Hippocampal formation (tissue), 2 donors: ENCODE measurements at regions not wholly inside any gene's neighbourhood (a gene's known extent, or its start where the extent isn't known, plus 50 kb on each side); places are given as distances from the start of the nearest gene placed in this dataset.
"Not testable (repeated sequence)": the region's sequence is repeated elsewhere in the genome, so short reads cannot be mapped to it uniquely, and the experiment has no call there.

Source experiments
- DNase-seq, 2 donors: peaks; one replicate each; lab custom pipeline; 2025; lab: John Stamatoyannopoulos, UW

DNA sequence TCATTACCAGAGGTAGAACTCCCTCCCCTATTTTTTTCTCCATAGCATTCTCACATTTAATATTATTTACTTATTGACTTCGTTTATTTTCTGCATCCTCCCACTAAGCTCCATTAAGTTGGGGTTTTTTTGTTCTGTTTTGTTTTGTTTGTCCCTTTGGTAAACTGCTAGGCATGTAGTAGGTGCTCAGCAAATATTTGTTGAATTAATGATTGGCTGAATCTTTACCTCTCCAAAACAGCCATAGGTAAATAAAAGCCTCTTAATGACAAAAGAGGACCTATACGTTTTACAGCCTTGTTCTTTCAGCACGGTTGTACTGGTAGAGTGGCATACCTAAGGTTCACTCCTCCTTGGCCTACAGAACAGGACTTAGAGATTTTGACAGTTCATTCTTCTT, 52.0 kb downstream of the PRORP start:
- no peak for DNase-seq

DNA sequence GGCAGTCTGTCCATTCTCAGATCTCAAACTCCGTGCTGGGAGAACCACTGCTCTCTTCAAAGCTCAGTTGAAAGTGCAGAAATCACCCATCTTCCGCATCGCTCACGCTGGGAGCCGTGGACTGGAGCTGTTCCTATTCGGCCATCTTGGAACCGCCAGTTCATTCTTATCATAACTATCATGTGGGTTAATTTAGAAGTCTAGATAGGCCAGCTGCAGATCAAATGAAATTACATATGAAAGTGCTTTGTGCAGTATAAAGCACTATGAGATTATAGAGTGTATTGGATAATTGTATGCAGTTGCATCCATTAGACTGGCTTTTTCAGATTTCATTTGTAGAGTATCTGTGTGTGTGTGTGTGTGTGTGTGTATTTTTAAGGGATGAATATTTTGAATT, 57.8 kb downstream of the PRORP start:
- no peak for DNase-seq

DNA sequence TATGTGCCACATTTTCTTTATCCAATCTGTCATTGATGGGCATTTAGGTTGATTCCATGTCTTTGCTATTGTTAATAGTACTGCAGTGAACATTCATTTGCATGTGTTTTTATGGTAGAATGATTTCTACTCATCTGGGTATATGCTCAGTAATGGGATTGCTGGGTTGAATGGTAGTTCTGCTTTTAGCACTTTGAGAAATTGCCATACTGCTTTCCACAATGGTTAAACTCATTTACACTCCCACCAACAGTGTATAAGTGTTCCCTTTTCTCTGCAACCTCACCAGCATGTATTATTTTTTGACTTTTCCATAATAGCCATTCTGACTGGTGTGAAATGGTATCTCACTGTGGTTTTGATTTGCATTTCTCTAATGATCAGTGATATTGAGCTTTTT, 62.5 kb downstream of the PRORP start:
- not testable (repeated sequence) for DNase-seq

DNA sequence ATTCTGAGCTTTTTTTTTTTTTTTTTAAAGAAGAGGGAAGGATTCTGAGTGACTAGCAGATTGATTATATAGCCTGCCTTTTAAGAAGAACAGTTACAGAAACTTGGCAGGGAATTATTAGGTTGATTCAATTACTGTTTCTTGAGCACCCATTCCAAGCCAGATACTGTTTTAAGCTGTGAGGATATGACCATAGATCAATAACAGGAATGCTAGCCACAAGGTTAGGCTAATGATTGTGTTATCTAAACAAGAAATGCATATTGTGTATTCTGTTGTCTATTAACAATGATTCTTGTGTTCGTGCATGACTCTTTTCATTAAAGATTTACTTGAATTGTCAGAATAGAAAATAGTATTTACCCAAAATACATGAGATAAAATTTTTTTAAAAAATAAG, 67.1 kb downstream of the PRORP start:
- DNase-seq: no peak

DNA sequence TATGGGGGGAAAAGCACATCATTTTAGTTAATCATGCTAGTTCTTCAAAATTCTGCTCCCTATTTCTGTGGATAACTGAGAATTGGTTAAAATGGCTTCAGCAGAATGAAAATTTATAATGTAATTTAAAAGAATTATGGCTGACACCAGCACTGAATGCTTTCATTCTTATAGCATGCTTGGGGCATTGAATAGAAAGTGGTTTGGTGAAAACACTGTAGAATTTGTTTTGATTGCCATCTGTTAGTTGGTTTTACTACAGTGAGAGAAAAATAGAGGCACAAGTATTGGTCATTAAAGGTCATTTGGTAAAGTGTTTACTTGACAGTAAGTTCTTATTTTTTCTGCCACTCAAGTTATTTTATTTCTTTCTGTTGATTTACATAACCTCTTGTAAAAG, 70.8 kb downstream of the PRORP start:
- DNase-seq: no peak

DNA sequence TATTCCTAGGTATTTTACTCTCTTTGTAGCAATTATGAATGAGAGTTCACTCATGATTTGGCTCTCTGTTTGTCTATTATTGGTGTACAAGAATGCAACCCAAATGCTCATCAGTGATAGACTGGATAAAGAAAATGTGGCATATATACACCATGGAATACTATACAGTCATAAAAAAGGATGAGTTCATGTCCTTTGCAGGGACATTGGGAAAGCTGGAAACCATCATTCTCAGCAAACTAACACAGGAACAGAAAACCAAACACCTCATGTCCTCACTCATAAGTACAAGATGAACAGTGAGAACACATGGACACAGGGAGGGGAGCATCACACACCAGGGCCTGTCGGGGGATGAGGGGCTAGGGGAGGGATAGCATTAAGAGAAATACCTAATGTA, 71.8 kb downstream of the PRORP start:
- DNase-seq: not testable (repeated sequence)

DNA sequence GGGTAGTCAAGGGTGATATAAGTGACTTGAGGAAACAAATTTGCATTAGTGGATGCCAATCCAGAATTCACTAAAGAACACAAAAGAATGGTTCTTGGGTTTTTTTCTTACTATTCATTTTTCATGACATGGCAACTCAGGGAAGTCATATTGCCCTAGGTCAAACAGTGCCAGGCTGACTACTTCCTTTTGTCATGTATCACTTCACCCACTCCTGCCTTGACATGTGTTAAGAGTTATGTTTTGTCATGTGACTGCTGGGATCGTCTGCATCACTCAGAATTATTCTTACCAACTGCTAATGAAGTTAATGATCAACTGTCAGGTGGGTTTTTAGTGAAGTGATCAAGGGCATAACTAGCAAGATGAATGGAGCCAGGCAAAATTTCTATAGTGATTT, 74.2 kb downstream of the PRORP start:
- DNase-seq: no peak

DNA sequence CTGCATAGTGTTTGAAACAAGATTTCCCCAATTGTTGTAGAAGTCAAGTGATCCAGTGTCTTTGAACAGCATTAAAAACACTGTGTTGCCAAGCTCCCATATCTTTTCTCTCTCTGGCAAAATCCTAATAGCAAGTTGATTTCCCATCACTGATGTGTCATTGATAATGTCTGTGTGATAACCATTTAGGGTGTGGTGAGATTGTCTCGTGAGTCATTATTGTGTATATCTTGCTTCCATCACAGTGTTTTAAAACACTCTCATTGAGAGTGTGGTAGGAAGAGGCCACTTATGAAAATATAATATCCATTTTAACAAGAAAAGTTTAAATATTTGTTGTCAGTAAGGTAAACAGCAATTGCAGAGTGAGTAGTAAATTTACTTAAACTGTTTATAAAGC, 74.7 kb downstream of the PRORP start:
- no peak for DNase-seq

DNA sequence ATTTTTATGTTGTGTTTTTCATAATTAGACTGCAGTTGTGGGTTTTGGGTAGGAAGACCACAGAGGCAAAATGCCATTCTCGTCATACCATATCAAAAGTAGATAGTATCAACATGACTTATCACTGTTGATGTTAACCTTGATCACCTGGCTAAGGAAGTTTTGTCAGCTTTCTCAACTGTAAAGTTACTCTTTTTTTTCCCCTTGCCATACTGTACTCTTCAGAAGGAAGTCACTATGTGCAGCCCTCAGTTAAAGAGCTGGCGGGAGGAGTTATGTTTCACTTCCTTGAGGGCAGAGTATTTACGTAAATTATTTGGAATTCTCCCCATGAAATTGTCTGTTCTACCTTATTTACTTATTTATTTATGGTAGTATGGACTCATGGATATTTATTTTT, 78.7 kb downstream of the PRORP start:
- no peak for DNase-seq

DNA sequence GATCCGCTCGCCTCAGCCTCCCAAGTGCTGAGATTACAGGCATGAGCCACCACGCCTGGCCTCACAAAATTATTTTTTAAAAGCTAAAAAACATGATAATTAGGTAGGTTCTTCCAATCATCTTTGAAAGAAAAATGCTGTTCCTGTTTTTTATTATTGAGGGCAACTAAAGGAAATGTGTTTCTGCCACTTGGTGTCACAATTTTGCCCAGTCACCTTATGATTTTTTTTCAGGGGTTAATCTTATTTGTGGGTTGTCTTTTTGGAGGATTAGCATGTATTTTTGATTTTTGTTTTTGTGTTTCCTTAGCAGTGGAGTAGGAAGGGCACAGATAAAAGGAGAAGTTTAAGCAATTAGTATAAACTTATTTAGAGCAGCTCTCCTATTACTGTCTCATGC, 79.8 kb downstream of the PRORP start:
- DNase-seq: no peak

DNA sequence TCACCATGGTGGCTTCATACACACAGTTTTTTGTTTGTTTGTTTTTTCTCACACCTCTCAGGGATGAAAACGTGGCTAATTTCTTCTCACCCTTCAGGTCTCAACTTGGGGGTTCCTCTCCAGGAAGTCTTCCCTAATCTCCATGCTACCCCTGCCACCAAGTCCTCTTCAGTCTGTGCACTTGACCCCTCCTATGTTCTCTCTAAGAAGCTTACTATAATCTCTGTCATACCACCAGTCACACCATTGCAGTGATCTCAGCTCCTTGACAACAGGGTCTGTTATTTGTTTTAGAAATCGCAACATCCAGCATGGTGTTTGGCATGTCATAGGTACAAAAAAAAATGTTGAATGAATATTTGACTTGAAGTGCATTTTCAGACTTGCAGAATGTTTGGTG, 83.4 kb downstream of the PRORP start:
- DNase-seq: no peak

DNA sequence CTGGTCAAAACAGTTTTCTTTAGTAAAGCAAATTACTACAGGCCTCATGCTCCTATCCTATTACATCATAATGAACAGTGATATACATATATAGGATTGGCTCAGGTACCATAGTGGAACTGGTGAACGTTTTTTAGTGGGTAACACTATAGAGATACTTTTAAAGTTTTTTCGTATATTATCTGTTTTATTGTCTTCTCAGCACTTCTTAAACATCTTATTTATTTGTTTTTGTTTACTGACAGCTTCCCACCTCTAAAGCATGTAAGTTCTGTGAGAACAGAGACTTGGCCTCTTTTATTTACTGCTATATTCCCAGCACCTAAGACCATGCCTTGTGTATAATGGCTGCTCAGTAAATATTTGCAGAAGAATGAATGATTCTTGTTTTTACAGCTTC, 81.1 kb upstream of the PSMA6 start:
- no peak for DNase-seq

DNA sequence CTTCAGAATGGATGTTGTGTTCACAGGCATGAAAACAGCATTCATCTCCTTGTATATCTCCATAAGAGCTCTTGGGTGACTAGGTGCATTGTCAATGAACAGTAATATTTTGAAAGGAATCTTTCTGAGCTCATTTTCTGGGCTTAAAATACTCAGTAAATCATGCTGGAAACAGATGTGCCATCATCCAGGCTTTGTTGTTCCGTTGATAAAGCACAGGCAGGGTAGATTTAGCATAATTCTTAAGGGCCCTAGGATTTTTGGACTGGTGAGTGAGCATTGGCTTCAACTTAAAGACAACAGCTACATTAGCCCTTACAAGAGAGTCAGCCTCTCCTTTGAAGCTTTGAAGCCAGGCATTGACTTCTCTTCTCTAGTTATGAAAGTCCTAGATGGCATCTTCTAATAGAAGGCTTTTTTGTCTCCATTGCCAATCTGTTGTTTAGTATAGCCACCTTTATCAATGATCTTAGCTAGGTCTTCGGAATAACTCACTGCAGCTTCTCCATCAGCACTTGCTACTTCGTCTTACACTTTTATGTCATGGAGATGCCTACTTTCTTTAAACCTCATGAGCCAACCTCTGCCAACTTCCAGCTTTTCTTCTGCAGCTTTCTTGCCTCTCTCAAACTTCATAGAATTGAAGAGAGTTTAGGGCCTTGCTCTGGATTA, 79.6 kb upstream of the PSMA6 start:
- no peak for DNase-seq

DNA sequence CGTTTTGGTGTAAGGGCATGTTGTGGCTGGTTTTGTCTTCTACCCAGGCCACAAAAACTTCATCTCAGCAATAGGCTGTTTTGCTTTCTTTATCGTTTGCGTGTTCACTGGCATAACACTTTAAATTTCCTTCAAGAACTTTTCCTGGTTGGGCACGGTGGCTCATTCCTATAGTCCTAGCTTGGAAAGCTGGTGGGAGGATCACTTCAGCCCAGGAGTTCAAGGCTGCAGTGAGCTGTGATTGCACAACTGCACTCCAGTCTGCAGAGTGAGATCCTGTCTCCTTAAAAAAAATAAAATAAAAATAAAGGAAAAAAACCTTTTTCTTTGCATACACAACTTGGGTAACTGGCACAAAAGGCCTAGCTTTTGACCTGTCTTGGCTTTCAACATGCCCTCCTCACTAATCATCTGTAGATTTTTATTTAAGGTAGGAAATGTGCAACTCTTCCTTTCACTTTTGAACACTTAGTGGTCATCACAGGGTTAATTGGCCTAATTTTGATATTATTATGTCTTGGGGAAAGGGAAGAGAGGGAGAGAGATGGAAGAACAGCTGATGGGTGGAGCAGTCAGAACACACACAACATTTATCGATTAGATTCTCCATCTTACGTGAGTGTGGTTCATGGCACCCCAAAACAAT, 78.9 kb upstream of the PSMA6 start:
- DNase-seq: no peak

DNA sequence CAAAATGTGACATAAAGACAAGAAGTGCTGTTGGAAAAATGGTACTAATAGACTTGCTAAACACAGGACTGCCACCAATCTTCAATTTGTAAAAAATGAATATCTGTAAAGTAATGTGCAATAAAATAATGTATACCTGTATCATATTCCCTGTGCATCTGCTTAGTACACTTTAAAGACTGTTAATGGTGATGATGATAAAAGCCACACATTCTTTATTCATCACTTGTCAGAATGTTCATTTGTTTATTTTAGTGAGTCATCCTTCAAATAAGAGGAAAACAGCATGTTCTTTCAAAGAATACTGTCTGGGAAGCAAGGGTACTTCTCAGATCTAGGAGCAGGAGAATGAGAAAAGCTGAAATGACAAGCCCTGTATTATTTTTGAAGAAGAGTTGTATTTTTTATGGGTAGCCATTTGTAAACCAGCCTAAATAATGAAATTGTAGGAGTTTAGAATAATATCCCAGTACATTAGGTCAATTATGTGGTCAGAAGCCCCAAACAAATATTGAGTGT, 78.3 kb upstream of the PSMA6 start:
- DNase-seq: no peak

DNA sequence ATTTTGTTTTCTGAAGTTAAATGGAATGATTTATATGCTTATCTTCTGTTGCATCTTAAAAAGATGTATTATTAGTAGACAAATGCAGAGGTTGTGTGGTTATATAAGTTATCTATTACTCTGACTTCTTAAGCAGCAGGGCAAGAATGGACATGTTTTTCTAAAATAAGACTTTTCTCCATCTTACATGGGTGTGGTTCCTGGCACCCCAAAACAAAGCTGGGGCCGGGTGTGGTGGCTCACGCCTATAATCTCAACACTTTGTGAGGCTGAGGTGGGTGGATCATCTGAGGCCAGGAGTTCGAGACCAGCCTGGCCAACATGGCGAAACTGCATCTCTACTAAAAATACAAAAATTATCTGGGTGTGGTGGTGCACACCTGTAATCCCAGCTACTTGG, 77.8 kb upstream of the PSMA6 start:
- DNase-seq: not testable (repeated sequence)

DNA sequence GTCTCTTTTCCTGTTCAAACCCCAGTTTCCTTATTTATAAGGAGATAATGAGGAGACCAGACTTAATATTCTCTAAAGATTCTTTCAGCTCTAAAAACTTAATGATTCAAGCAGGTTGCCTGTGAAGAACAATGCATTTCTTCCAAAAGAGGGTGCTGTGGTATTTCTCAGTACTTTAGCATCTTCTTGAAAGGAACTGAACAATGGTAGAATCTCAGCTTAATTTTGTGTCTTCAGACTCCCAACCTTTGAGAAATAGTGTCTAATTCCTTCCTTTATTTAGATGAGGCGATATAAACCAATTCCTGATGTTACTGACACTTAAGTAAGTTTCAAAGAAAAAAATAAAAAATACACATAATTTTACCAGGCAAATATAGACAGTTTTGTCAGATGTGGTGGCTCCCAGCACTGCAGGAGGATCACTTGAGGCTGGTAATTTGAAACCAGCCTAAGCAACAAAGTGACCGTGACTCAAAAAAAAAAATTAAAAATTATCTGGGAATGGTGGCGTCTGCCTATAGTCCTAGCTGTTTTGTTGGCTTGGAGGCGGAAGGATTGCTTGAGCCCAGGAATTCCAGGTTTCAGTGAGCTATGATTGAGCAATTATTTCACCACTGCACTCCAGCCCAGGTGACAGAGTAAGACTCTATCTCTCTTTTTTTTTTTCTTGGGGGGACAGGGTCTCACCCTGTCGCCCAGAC, 76.9 kb upstream of the PSMA6 start:
- DNase-seq: peak in 1 of 2 donors; percentile 41

DNA sequence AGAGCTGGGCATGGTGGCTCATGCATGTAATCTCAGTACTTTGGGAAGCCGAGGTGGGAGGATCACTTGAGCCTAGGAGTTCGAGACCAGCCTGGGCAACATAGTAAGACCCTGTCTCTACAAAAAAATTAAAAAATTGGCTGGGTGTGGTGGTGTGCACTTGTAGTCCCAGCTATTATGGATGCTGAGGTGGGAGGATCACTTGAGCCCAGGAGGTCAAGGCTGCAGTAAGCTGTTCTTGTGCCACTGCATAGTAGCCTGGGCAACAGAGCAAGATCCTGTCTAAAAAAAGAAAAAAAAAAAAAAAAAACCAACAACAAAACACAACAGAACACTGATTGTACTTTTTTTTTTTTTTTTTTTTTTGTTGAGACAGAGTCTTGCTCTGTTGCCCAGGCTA, 74.0 kb upstream of the PSMA6 start:
- DNase-seq: not testable (repeated sequence)

DNA sequence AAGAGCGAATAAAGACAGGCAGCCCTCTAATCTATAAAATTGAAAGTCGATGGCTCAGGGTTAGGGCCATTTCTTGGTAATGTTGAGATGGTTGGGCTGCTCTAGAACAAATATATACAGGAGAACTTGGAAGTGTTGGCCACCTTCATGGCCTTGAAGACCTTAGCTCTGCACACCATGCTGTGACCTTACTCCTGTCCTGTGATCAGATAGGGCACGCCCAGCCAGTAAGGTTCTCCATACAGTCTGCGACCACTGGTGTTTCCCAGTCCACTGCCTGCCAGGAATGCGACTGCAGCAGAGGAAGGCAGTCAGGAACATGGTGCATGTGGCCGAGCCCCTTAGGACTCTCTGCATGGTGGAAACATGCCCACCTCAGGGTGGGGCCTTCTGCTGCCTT, 73.2 kb upstream of the PSMA6 start:
- no peak for DNase-seq

DNA sequence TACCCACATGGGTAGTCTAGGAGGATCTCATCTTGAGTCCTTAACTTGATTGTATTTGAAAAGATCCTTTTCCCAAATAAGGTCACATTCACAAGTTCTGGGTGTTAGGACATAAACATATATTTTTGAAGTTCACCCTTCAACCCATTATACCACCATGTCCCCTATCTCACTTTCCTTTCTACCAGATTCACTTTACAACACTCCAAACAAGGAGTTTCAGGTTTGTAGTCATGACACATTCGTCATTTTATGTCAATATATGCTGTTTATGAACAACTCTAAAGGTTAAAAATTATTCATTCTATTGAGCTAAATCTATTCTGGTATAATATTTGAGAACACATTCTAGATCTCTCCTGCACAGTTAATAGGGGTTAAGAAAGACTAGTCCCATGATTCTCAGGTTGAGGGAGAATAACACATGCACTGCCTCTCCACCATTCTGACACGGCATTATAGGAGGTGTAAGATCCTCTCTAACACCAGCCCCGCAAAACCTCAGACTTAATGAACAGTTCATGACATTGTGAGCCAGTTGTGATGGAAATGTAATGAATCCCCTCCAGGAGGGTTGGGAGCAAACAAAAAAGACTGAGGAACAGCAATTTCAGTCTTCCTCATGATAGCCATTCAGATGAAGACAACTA, 72.0 kb upstream of the PSMA6 start:
- DNase-seq: no peak

DNA sequence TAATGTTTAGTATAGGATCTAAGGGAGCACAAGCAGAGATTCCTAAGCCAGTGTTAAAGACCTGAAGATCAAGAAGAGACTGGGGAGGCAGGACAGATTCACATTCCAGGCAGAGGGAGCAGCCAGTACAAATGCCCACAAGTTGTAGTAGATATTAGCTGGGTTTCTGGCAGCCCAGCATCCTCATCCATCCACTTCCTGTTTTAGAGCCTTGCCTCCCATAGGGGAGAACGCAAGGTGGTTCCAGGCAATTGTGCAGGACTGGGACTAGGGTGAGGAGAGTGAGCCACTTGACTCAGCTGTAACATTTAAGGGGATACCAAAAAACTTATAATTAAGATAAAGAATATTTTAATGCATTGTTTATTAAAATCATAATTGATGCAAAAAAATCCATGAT, 71.3 kb upstream of the PSMA6 start:
- no peak for DNase-seq

DNA sequence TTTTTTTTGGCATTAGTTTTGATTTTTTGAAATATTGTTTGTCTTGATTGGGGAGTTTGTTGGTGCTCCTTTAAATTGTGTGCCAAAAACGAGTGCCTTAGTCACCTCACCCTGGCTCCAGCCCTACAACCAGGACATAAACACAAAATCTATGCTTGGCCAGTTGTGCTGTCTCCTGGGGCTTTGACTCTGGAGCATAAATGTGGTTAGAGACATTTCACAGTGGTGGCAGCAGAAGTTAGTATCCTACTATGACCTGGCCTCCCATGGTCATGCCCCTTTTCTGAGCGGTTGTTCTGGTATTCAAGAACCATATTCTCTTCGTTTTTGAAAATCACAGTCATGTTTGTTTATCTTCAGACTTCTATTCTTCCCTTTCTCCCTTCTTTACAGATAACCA, 70.7 kb upstream of the PSMA6 start:
- no peak for DNase-seq

DNA sequence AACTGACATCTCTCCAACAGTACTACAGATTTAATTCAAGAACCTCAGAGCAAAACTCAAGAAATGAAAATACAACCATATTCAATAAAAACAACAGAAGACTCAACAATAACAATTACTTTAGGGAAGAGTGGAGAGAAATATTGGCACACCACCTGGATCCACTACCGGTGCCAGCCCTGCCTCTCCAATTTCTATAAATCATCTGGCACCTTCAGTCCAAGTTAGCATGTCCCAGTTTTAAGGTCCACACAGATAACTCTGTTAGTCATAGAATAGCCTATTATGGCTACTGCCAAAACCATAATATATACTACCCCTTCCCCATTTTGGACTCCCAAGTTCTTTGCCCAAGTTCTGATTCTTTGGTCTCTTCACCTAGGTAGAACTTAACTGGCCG, 69.9 kb upstream of the PSMA6 start:
- DNase-seq: no peak
